T-cell (primary cell): ENCODE measurements at regions not wholly inside any gene's neighbourhood (a gene's known extent, or its start where the extent isn't known, plus 50 kb on each side); places are given as distances from the start of the nearest gene placed in this dataset.
"Not testable (repeated sequence)": the region's sequence is repeated elsewhere in the genome, so short reads cannot be mapped to it uniquely, and the experiment has no call there.

Experiments used
- ATAC-seq, 4 experiments: fragments of 200-7000 bp in 3 of 4; fragments of 150-1000 bp in 1 of 4; cut with Tn5 transposase; replicated peaks in 1 of 4; 1 replicate in 3 of 4; 2 replicates in 1 of 4; pipeline ENCODE4 v1.10.0; 2021; ENCODE audit warnings: moderate library complexity in 3 of 4, mild to moderate bottlenecking in 2 of 4, moderate number of reproducible peaks in 1 of 4
- CTCF ChIA-PET, 2 donors: fragments of 300-600 bp; sonication (Branson Sonifier 250); formaldehyde crosslinking; loops; one replicate each; lab custom pipeline; 2022; ENCODE audit warnings: antibody characterized with exemption in 2 of 2; lab: Charles Lee
- POLR2A ChIA-PET, 2 donors: fragments of 300-600 bp; sonication (Branson Sonifier 250); formaldehyde crosslinking; loops; one replicate each; lab custom pipeline; 2022; ENCODE audit warnings: antibody characterized with exemption in 2 of 2; lab: Charles Lee
- DNase-seq, 35 experiments: peaks; one replicate each; pipeline versions ENCODE4 v3.0.0 to v3.0.0-alpha.2; 2013 to 2023
- H3K27ac ChIP-seq: one replicate; pipeline ENCODE4 v1.5.1; 2013; ENCODE audit warnings: low read length
- H3K27me3 ChIP-seq, 2 experiments: replicated peaks in 1 of 2; 1 replicate in 1 of 2; 2 replicates in 1 of 2; pipeline versions ENCODE4 v1.6.1 to v1.7.0; 2013; ENCODE audit warnings: low read length in 1 of 2, mixed read lengths in 1 of 2; ENCODE audit not compliant: control insufficient read depth in 2 of 2, insufficient read depth in 2 of 2; ENCODE audit errors: extremely low read depth in 1 of 2
- H3K36me3 ChIP-seq, 2 donors: 1 replicate in 1 of 2; 2 replicates in 1 of 2; pipeline versions ENCODE4 v1.6.1 to v1.7.0; 2013; ENCODE audit warnings: low read length in 1 of 2; ENCODE audit not compliant: control insufficient read depth in 2 of 2, insufficient read depth in 1 of 2; ENCODE audit errors: extremely low read depth in 1 of 2
- H3K4me1 ChIP-seq, 2 experiments: 1 replicate in 1 of 2; 2 replicates in 1 of 2; pipeline versions ENCODE4 v1.6.1 to v1.7.0; 2013; ENCODE audit warnings: low read length in 2 of 2, mixed read lengths in 1 of 2; ENCODE audit not compliant: insufficient read depth in 2 of 2, control insufficient read depth in 1 of 2; ENCODE audit errors: extremely low read depth in 1 of 2
- H3K4me3 ChIP-seq, 2 donors: 1 replicate in 1 of 2; 2 replicates in 1 of 2; pipeline versions ENCODE4 v1.5.1 to v1.7.0; 2013; ENCODE audit warnings: mild to moderate bottlenecking in 2 of 2, low read length in 1 of 2, moderate library complexity in 1 of 2; ENCODE audit not compliant: control insufficient read depth in 1 of 2; ENCODE audit errors: extremely low read depth in 1 of 2
- H3K9me3 ChIP-seq: 2 replicates; pipeline ENCODE4 v1.7.0; 2013
- H3K27ac Mint-ChIP-seq, 2 donors: one replicate each; pipeline ENCODE4 v1.8.0; 2020 to 2021; ENCODE audit warnings: mild to moderate bottlenecking in 2 of 2, mixed read lengths in 2 of 2
- H3K27me3 Mint-ChIP-seq, 2 donors: one replicate each; pipeline ENCODE4 v1.8.0; 2021 to 2022; ENCODE audit warnings: mixed read lengths in 2 of 2
- H3K36me3 Mint-ChIP-seq: one replicate; pipeline ENCODE4 v1.8.0; 2021; ENCODE audit warnings: mixed read lengths
- H3K4me1 Mint-ChIP-seq, 3 donors: one replicate each; pipeline ENCODE4 v1.8.0; 2020 to 2022; ENCODE audit warnings: mixed read lengths in 3 of 3, mild to moderate bottlenecking in 1 of 3
- H3K4me3 Mint-ChIP-seq, 3 donors: one replicate each; pipeline ENCODE4 v1.8.0; 2020 to 2022; ENCODE audit warnings: mild to moderate bottlenecking in 3 of 3, mixed read lengths in 3 of 3, moderate library complexity in 3 of 3
- H3K9me3 Mint-ChIP-seq, 3 donors: one replicate each; pipeline ENCODE4 v1.8.0; 2020 to 2022; ENCODE audit warnings: mixed read lengths in 3 of 3
- WGBS: methylation state at CpG from one replicate; pipeline ENCODE4 v1.1.5; 2013; ENCODE audit warnings: missing lambda C conversion rate; ENCODE audit not compliant: insufficient coverage; 5-methylcytosine and 5-hydroxymethylcytosine counted together

GRCh38 chr2:65602603-65603235 lies 170.3 kb upstream of the SPRED2 start:
- 92% methylated on average over 2 of the region's 4 CpGs for WGBS
- Histone ChIP-seq H3K9me3 (no peaks in the 10 kb centered on the region), H3K27me3 (peaks cover 0 to under 1% of the 10 kb centered on the region in 2 experiments), H3K4me1 (no peaks in the 10 kb centered on the region), H3K4me3 (no peak overlapping the region), H3K36me3 (no peaks in the 10 kb centered on the region), H3K27ac (no peak overlapping the region)
- Mint-ChIP-seq H3K27me3 (no peaks in the 10 kb centered on the region), H3K27ac (no peak overlapping the region), H3K9me3 (no peaks in the 10 kb centered on the region), H3K4me1 (peaks cover 0 to 15% (median 10%) of the 10 kb centered on the region in 3 donors), H3K36me3 (no peaks in the 10 kb centered on the region), H3K4me3 (no peak overlapping the region)
- ATAC-seq (no peak), DNase-seq (no peak)
- CTCF ChIA-PET = no interaction called here
- POLR2A ChIA-PET = interaction anchor here in 1 of 2 donors (0.6 kb wide), 1 partner anchor 18 kb away, joined by 7 read pairs; no protein-coding TSS in a partner anchor

GRCh38 chr2:65600871-65601270 lies 168.5 kb upstream of the SPRED2 start:
- H3K4me1 ChIP-seq, H3K4me3 ChIP-seq, H3K36me3 Mint-ChIP-seq, H3K36me3 ChIP-seq, CTCF ChIA-PET, POLR2A ChIA-PET, H3K27me3 ChIP-seq, ATAC-seq, H3K27me3 Mint-ChIP-seq, H3K27ac ChIP-seq, H3K4me3 Mint-ChIP-seq, DNase-seq, H3K27ac Mint-ChIP-seq, H3K9me3 Mint-ChIP-seq, H3K4me1 Mint-ChIP-seq, H3K9me3 ChIP-seq: not testable (repeated sequence)
- 98% methylated on average over 11 of the region's 33 CpGs for WGBS

GRCh38 chr2:65600351-65600750 lies 168.0 kb upstream of the SPRED2 start:
- ATAC-seq, H3K4me1 ChIP-seq, H3K36me3 ChIP-seq, H3K27ac ChIP-seq, H3K27me3 Mint-ChIP-seq, H3K27ac Mint-ChIP-seq, H3K9me3 Mint-ChIP-seq, H3K4me3 Mint-ChIP-seq, H3K9me3 ChIP-seq, POLR2A ChIA-PET, DNase-seq, CTCF ChIA-PET, H3K4me1 Mint-ChIP-seq, H3K4me3 ChIP-seq, H3K27me3 ChIP-seq, H3K36me3 Mint-ChIP-seq: not testable (repeated sequence)
- WGBS = no CpG with 5 or more reads among the region's 26 CpGs

- Histone ChIP-seq H3K27ac (no peak overlapping the region), H3K4me1 (no peaks in the 10 kb centered on the region), H3K9me3 (no peaks in the 10 kb centered on the region), H3K27me3 (peaks cover 0 to 4% of the 10 kb centered on the region in 2 experiments), H3K36me3 (no peaks in the 10 kb centered on the region), H3K4me3 (no peak overlapping the region)
- no peaks in the 10 kb centered on the region for H3K9me3 Mint-ChIP-seq
- ATAC-seq (no peak), DNase-seq (no peak)
- H3K4me3 Mint-ChIP-seq = no peak overlapping the region
- CTCF ChIA-PET = no interaction called here
- no peak overlapping the region for H3K27ac Mint-ChIP-seq
- peaks cover 4 to 7% of the 10 kb centered on the region in 2 donors for H3K27me3 Mint-ChIP-seq
- POLR2A ChIA-PET = no interaction called here
- WGBS = no CpG with 5 or more reads among the region's 6 CpGs
- peaks cover 0 to 2% (median 0%) of the 10 kb centered on the region in 3 donors for H3K4me1 Mint-ChIP-seq
- no peaks in the 10 kb centered on the region for H3K36me3 Mint-ChIP-seq
Measured at GRCh38 chr2:65599693-65600092, 167.3 kb upstream of the SPRED2 start.

GRCh38 chr2:65598996-65599395 lies 166.6 kb upstream of the SPRED2 start:
- peaks cover 4 to 7% of the 10 kb centered on the region in 2 donors for H3K27me3 Mint-ChIP-seq
- H3K27ac ChIP-seq = no peak overlapping the region
- no peaks in the 10 kb centered on the region for H3K4me1 Mint-ChIP-seq
- no peaks in the 10 kb centered on the region for H3K36me3 Mint-ChIP-seq
- no peaks in the 10 kb centered on the region for H3K36me3 ChIP-seq
- no peak overlapping the region for H3K27ac Mint-ChIP-seq
- H3K27me3 ChIP-seq = peaks cover 0 to 5% of the 10 kb centered on the region in 2 experiments
- ATAC-seq = no peak
- POLR2A ChIA-PET = no interaction called here
- no peak overlapping the region for H3K4me3 Mint-ChIP-seq
- no peaks in the 10 kb centered on the region for H3K9me3 ChIP-seq
- H3K9me3 Mint-ChIP-seq = no peaks in the 10 kb centered on the region
- WGBS = no CpG with 5 or more reads among the region's 1 CpG
- H3K4me1 ChIP-seq = no peaks in the 10 kb centered on the region
- CTCF ChIA-PET = no interaction called here
- H3K4me3 ChIP-seq = no peak overlapping the region
- no peak for DNase-seq

- no peak overlapping the region for H3K4me3 Mint-ChIP-seq
- H3K4me1 Mint-ChIP-seq = no peaks in the 10 kb centered on the region
- POLR2A ChIA-PET = no interaction called here
- H3K4me3 ChIP-seq = no peak overlapping the region
- no peaks in the 10 kb centered on the region for H3K36me3 ChIP-seq
- CTCF ChIA-PET = no interaction called here
- no peak overlapping the region for H3K27ac Mint-ChIP-seq
- H3K9me3 ChIP-seq = no peaks in the 10 kb centered on the region
- H3K27ac ChIP-seq = no peak overlapping the region
- DNase-seq (no peak), ATAC-seq (no peak)
- H3K27me3 ChIP-seq = peaks cover 0 to 5% of the 10 kb centered on the region in 2 experiments
- H3K27me3 Mint-ChIP-seq = peaks cover 4 to 7% of the 10 kb centered on the region in 2 donors
- H3K9me3 Mint-ChIP-seq = no peaks in the 10 kb centered on the region
- no peaks in the 10 kb centered on the region for H3K4me1 ChIP-seq
- no peaks in the 10 kb centered on the region for H3K36me3 Mint-ChIP-seq
- WGBS = no CpG with 5 or more reads among the region's 4 CpGs
Measured at GRCh38 chr2:65598264-65598663, 165.9 kb upstream of the SPRED2 start.

GRCh38 chr2:65595630-65596029 lies 163.2 kb upstream of the SPRED2 start:
- Mint-ChIP-seq H3K27me3 (peaks cover 7 to 11% of the 10 kb centered on the region in 2 donors), H3K4me3 (no peak overlapping the region), H3K36me3 (no peaks in the 10 kb centered on the region), H3K9me3 (no peaks in the 10 kb centered on the region), H3K27ac (no peak overlapping the region), H3K4me1 (no peaks in the 10 kb centered on the region)
- Histone ChIP-seq H3K27me3 (peaks cover 0 to 5% of the 10 kb centered on the region in 2 experiments), H3K9me3 (no peaks in the 10 kb centered on the region), H3K36me3 (no peaks in the 10 kb centered on the region), H3K27ac (no peak overlapping the region), H3K4me1 (no peaks in the 10 kb centered on the region), H3K4me3 (no peak overlapping the region)
- CTCF ChIA-PET = no interaction called here
- ATAC-seq = no peak
- no peak for DNase-seq
- POLR2A ChIA-PET = no interaction called here
